GM18873 (cell line): ENCODE measurements at regions not wholly inside any gene's neighbourhood (a gene's known extent, or its start where the extent isn't known, plus 50 kb on each side); places are given as distances from the start of the nearest gene placed in this dataset.

Source experiments
- ATAC-seq: cut with Tn5 transposase; IDR thresholded peaks from one replicate; pipeline ENCODE4 v1.9.1; 2021; ENCODE audit warnings: mild to moderate bottlenecking, moderate library complexity, moderate number of reproducible peaks; ENCODE audit not compliant: unreplicated experiment, low FRiP score

DNA sequence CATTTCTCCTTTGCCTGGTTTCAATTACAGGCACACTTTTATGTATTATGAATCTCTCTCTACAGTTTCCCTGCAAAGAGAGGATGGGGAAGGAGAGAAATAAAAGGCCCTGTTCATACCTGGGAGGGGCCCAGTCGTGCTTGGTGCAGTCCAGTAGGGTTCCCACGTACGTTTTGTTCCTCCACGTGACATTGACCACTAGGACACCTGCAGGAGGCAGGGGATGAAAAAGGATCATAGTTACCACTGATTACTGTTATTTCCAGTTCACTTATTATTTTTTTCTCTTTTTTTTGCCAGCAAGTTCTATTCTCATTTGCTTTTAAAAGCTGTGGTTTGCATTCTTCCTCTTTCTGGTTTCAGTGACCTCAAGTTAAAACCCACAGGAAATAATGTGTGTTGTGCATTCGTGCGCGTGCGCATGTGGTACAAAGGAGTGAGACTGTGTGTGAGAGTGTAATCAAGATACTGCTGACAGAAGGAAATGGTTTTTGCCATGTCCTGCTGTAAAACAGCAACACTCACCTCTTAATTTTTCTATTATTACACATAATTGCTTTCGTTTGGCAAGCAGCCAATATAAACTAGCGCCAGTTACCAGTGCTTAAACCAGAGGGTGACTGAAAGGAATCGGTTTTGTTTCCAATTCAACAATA is 96.8 kb downstream of the ZNF608 start:
- ATAC-seq: peak; percentile 71

DNA sequence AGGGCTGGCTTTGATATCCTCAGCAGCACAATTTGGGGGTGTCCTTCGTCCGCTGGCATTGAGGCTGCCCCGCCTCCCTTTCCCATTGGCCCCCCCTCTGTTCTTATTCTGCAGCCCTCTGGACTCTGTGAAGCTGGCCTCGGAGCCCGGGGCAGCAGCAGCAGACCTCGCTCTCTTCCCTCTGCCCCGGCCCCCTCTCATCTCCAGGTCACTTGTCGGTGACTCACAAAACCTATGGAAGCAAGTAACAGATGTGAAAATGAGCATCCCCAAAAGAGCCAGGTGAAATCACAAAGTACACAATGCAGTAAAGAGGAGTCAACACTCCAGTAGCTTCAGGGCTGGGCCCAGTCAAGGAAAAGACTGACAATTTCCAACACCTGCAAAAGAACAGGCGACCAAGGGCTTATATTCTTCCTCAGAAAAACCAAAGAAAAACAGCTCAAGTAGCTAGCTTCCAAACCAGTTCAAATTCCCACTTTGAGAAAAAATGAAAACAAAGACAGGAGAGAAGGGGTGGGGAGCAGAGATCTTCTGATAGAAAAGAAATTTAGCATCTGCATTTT is 97.5 kb downstream of the ZNF608 start:
- no peak for ATAC-seq

GRCh38 chr5:124647352-124647751 is 99.1 kb downstream of the ZNF608 start:
- no peak for ATAC-seq

DNA sequence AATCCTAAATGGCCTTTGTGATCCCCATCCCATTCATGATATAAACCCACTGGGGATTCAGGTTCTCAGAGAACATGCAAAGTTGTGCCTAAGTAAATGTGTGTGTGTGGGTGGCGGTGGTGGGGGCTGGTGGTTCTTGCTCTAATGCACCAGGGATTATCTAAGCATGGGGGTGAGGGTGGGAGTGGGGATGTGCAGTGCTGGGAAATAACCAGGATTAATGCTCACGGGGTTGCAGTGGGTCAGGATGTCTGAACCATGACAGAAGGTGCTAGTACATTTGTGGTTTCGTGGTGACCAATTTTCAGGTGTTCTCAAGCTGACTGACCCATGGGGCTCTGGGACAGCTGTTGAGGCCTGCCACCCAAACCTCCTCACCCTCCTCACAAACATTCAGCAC is 101.0 kb downstream of the ZNF608 start:
- ATAC-seq: no peak

DNA sequence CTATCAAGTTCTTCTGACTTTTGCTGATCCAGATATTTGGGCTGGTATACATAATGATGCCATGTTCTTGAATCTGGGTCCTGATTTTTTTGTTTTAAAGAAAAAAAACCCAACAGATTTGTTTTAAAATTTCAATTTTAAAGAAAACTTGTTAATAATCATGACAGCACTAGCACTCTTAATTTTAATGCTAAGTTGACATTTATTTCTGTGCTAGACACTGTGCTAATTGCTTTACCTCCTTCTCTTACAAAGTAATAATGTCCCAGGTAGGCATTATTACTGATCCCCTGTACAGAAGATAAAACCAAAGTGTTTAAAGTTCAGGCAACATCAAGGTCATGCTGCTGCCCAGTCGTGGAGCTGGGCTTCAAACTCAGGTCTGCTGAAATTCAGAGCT is 101.9 kb downstream of the ZNF608 start:
- ATAC-seq: no peak

GRCh38 chr5:124644138-124644537 is 102.3 kb downstream of the ZNF608 start:
- ATAC-seq: no peak

DNA sequence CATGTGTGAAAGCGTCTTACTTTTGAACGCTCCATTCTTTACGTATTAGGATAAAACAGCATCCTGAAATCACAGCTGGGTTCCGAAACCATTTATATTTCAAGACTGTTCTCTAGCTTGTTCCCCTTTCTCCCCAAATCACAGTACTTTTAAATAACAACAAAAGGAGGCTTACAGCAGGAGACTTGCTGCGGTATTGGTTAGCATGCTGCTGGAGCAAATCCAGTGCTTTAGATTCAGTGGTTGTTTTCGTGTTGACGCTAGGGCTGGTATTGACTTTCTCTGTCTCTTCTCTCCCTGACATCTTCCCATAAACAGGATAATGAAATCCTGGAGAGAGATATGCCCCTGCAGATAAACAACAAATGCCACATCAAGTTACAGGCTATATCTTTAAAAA is 103.1 kb downstream of the ZNF608 start:
- ATAC-seq: no peak

- ATAC-seq: peak; percentile 50
These were observed 104.3 kb downstream of the ZNF608 start for GRCh38 chr5:124642151-124642550.

DNA sequence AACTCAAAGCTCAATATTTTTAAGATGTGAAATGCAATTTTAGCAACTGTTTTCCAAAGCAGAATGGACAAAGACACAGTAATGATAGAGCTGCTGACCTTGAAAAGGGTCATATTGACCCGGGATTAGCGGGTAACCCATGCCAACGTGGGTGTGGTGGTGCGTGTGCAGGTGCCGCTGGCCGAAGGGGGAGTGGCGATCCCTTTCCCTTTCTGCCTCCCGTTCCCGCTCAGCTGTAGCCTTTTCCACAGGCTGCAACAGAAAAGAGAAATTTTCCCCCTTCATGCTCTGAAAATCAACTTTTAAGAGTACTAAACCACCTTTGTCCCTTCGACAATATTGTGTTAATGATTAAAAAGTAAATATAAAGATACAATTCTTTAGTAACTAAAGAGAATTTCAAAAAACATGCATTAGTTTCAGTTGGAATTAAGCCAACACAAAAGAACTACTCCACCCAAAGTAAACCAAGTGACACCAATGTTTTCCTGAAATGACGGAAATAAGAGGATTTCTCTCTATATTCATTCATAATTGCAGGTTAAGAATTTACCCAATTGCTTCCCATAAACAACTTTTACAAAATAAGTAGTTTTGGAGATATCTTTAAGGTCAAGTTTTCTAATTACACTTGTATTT is 105.2 kb downstream of the ZNF608 start:
- no peak for ATAC-seq

- no peak for ATAC-seq
These were observed 107.3 kb downstream of the ZNF608 start for GRCh38 chr5:124639095-124639665.

DNA sequence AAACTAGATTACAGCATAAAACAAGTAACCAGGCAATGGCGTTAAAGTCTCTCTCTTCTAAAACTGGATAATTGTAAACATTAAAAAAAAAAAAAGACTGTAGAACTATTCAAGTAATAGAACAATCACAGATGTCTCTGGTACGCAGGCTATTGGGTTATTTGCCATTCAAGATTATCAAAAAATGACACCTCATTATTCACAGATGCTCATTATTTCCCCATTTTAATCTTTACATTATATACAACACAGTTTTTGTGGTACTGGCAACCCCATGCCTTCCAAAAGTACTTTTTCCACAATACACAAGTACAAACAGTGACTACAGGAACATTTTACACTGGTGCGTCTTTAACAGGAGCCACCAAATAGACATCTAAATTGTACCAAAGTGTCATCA is 109.4 kb downstream of the ZNF608 start:
- ATAC-seq: no peak

GRCh38 chr5:124634741-124635323 is 111.6 kb downstream of the ZNF608 start:
- peak; percentile 44 for ATAC-seq

DNA sequence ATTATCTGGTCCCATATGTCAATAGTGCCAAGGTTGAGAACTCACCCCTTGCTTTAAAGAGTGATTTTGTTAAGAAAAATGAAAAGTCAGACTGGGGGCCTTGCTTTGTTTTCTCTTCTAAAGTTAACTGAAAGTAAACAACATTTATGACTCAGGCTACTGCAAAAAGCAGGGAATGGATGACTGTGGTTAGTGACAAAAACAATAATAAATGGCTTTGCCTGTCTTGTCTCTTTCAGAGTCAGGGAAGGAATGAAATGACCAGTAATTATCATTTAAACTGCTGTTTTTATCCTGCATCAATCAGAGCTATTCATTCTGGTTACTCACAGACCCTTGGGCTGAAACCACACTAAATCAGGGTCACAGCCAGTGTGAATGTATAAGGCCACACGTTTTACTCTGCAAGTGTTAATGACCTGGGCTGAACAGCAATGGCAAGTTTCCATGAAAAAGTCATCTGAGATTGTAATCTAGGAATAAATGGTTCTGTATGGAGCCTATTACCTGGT is 112.2 kb downstream of the ZNF608 start:
- peak; percentile 19 for ATAC-seq

DNA sequence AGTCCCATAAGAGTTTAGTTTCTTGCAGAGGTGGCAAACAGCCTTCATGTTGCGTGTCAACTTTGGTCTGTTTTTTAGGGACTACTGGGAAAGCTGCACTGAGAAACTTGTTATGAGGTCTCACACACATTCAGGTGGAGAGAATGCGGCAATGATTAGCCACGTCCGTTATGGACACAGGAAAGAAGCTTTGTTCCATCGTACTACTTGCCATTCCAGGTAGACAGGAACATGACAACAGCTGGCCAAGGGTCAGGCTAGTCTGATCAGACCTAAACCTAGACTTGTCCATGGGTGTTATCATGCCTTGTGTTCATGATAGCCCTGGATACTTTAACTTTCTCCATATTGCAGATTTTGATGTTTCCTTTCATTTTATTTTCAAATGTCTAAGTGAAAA is 113.2 kb downstream of the ZNF608 start:
- ATAC-seq: no peak

DNA sequence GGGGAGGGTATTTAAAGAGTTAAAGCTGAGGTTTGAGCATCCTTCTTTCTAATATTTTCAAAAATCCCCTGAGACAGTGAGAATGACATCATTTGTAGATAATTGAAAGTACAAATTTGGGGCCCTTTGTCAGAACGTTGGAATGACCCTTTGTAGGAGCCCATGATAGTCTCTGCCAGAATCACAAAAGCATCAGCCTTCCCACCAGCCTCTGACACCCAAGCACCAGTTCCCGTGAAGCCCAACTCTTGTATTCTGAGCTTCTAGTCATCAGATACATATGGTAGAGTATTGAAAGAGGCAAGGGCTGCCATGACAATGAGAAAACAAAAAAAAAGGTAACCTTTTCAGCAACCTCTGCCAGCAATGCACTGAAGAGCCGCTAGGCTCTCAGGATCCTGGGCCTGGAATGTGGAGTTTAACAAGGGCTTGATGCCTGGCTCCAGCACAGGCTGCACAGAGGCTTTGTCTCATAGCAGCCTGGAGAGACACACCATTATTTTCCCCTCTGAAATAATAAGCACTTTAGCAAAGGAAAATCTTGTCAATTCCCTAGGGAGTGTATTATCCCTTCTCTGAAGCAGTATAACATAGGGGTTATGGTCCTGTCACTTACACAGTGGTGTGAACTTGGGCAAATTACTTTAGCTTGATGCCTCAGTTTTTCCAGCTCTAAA is 114.4 kb downstream of the ZNF608 start:
- no peak for ATAC-seq

DNA sequence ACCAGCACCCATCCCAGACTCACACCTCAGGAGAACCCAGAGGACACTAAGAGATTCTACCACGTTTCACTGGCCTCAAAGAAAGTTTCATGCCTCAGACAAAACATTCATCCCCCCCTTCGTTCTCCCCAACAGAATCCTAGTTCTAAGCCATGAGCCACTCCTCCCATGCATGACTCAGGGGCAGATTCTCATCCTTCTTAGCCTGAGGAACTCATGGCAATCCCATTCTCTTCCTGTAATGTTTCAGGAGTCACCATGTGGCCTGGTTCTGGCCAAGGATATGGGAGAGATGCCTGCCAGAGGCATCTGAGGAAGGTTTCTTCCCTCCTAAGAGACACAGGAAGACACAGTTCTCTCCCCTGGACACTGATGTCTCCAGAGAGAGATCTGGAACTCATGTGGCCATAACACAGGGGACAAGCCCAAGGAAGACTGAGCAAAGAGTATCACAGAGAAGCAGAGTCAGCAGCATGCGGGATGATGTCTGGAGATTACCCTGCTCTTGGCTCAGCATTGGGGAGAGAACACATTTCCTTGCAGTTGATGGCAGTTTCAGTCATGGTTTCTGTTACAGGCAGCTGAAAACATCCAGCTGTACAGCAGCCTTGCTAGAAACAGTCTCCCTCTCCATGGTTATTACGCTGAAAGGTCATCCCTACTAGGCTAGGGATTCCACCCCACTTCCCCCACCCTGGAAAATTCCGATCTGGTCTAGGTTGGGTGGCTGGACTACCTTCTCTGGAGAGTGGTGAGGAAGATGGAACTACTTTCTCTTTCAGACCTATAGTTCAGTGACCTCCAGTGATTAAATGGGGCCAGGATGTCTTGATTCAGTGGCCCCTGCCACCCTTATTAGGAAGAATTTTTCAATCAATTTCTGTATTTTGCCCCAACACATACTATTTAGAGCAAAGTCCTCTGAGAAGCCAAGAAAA is 115.4 kb downstream of the ZNF608 start:
- ATAC-seq: peak; percentile 68

GRCh38 chr5:124628721-124629596 is 117.5 kb downstream of the ZNF608 start:
- ATAC-seq: no peak

DNA sequence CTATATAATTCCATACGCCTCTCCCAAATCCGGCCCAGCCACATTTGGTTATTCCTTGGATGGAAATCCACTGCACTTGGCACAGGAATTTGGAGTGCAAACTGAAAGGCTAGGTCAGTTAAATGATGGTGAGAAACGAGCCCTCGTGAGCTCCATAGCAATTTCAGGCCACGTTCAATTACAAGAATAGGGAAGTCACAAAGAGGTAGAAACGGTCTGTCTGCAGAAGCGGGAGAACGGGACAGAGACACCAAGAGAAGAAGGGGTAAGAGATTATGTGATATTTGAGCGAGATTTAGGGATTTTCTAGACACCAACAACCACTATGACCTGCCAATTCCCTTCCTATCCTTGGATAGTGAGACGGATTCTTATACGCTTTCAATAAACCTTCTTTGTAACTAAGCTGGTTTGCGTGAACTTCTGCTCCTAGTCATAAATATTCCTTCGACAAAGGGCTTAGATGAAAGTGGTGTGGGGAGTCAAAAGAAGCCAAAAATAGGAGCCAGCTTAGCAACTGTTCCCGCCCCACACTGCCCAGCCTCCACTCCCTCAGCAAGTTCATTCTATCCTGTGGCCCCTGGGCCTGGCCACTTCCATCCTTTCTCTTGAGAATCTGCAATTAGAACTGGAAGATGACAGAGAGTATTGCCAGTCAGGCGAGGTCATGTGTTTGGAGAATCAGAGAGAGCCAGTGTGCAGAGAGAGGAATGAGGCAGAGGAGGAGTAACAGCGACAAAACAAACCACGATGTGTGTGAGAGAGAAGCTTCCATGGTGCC is 118.4 kb downstream of the ZNF608 start:
- ATAC-seq: no peak
